HepG2 (cell line): ENCODE measurements at regions not wholly inside any gene's neighbourhood (a gene's known extent, or its start where the extent isn't known, plus 50 kb on each side); places are given as distances from the start of the nearest gene placed in this dataset.

ENCODE experiments used
- ARID5B ChIP-seq: IDR thresholded peaks from 2 replicates; pipeline ENCODE4 v1.4.0; 2020; ENCODE audit warnings: mild to moderate bottlenecking, missing genetic modification reagents
- CBX2 ChIP-seq, 2 experiments: fragments of 200-600 bp in 1 of 2; sonication (generic); formaldehyde crosslinking in 1 of 2; IDR thresholded peaks; 2 replicates each; pipeline versions ENCODE4 v1.7.0 to v1.8.1; 2018 to 2022; ENCODE audit warnings: low read depth in 2 of 2, low read length in 1 of 2, mild to moderate bottlenecking in 1 of 2, missing genetic modification reagents in 1 of 2
- EP300 ChIP-seq, 3 experiments: sonication (generic) in 1 of 3; formaldehyde crosslinking in 1 of 3; IDR thresholded peaks; 2 replicates each; pipeline versions ENCODE4 v1.5.1 to v1.6.1; 2011 to 2020; ENCODE audit warnings: low read depth in 2 of 3, low read length in 2 of 3, borderline replicate concordance in 1 of 3, improper control_type of control experiment in 1 of 3, mild to moderate bottlenecking in 1 of 3, missing genetic modification reagents in 1 of 3, moderate library complexity in 1 of 3
- GATAD2A ChIP-seq: IDR thresholded peaks from 2 replicates; pipeline ENCODE4 v1.6.1; 2016
- GFI1 ChIP-seq: sonication (generic); formaldehyde crosslinking; IDR thresholded peaks from 2 replicates; pipeline ENCODE4 v1.5.0; 2020; ENCODE audit warnings: missing genetic modification reagents, mild to moderate bottlenecking, borderline replicate concordance
- KDM6A ChIP-seq: IDR thresholded peaks from 2 replicates; pipeline ENCODE4 v1.6.1; 2016; ENCODE audit warnings: low read depth
- PBX3 ChIP-seq: sonication (generic); formaldehyde crosslinking; IDR thresholded peaks from 2 replicates; pipeline ENCODE4 v1.8.1; 2023; ENCODE audit warnings: missing genetic modification reagents, inconsistent platforms, borderline replicate concordance
- PPARG ChIP-seq: conservative IDR thresholded peaks from 2 replicates; pipeline ENCODE4 v1.6.1; 2016; ENCODE audit warnings: missing biosample characterization, missing genetic modification reagents
- RBM22 ChIP-seq: fragments of 200-400 bp; formaldehyde crosslinking; optimal IDR thresholded peaks from 2 replicates; pipeline ENCODE3; 2017; ENCODE audit warnings: mild to moderate bottlenecking, low read length, moderate library complexity
- RXRA ChIP-seq: sonication (generic); formaldehyde crosslinking; IDR thresholded peaks from 2 replicates; pipeline ENCODE4 v1.5.1; 2020; ENCODE audit warnings: missing genetic modification reagents
- SETDB1 ChIP-seq: sonication (generic); formaldehyde crosslinking; IDR thresholded peaks from 2 replicates; pipeline ENCODE4 v1.5.1; 2020; ENCODE audit warnings: missing genetic modification reagents, mild to moderate bottlenecking, borderline replicate concordance
- ZFP36 ChIP-seq: fragments of 150-350 bp; IDR thresholded peaks from 2 replicates; pipeline ENCODE4 v1.6.1; 2018; ENCODE audit warnings: borderline replicate concordance, low read length, low read depth; ENCODE audit not compliant: partially characterized antibody
- ZNF343 ChIP-seq: sonication (generic); formaldehyde crosslinking; IDR thresholded peaks from 2 replicates; pipeline ENCODE4 v1.4.0; 2020; ENCODE audit warnings: mild to moderate bottlenecking, missing genetic modification reagents
- ZNF563 ChIP-seq: sonication (generic); formaldehyde crosslinking; IDR thresholded peaks from 2 replicates; pipeline ENCODE4 v1.8.0; 2022; ENCODE audit warnings: mild to moderate bottlenecking, moderate library complexity, missing genetic modification reagents
- ZNF850 ChIP-seq: sonication (generic); formaldehyde crosslinking; conservative IDR thresholded peaks from 2 replicates; pipeline ENCODE4 v1.9.0; 2021; ENCODE audit warnings: mild to moderate bottlenecking, missing genetic modification reagents
- ZSCAN5A ChIP-seq: sonication (generic); formaldehyde crosslinking; IDR thresholded peaks from 2 replicates; pipeline ENCODE4 v1.8.0; 2022; ENCODE audit warnings: mild to moderate bottlenecking, missing genetic modification reagents, borderline replicate concordance
- TF ChIP-seq, protein P1 (sequence below): sonication (generic); formaldehyde crosslinking; IDR thresholded peaks from 2 replicates; pipeline ENCODE4 v1.9.0; 2021; ENCODE audit warnings: missing genetic modification reagents, borderline replicate concordance

DNA sequence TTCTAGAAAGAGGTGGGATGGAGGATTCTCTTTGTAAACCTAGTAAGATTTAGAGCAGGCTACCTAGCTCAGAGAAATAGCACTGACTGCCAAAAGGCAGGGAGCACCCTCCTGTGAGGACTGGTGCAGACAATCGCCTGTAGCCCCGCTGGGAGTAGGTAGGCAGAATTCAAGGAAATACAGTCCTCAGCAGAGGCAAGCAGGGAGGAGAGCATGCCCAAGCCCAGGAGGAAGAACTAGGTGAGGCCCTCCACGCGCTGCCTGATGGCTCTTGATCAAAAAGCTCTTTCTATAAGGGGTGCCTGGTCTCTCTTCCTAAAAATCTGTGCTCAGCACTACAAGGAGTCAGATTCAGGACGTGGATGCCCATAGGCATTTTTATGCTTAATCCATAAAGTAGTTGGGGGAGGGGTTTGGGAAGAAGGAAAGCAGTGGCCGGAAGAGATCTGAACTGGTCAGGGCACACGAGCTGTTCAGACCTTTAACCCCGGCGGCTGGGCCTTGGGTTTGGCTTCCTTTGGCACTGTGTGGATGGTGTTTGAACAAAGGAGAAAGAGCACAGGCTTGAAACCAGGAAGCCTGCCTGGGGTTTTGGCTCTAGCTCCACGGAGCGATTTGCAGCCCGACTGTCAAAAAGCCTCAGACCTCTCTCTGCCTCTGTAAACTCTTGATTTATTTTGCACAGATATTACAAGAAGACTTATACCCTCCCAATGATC is 320.6 kb downstream of the FOXO1 start (continued):
- TF ChIP-seq PBX3 (no peak), ZNF563 (CRISPR knock-in tag) (0 out of 2 replicates have a peak, but pooled peaks have one; percentile 31), RXRA (CRISPR knock-in tag) (0 out of 2 replicates have a peak, but pooled peaks have one; percentile 38), PPARG (CRISPR knock-in tag) (0 out of 2 replicates have a peak, but pooled peaks have one; percentile 39), ARID5B (peak; percentile 69), ZSCAN5A (CRISPR knock-in tag) (no peak), ZNF343 (CRISPR knock-in tag) (peak; percentile 75; the same call in 1 of the 2 replicates), GFI1 (CRISPR knock-in tag) (peak; percentile 66; the same call in 1 of the 2 replicates), ZNF850 (CRISPR knock-in tag) (no peak), KDM6A (CRISPR knock-in tag) (peak; percentile 22; the same call in 1 of the 2 replicates), EP300 (IDR thresholded peaks at IDR 0.05; ENCODE audit: low read depth in 2 of 2, low read length in 2 of 2) (peak in 1 of 2 experiments; percentile 36; a peak in 1 of 4 replicates), EP300 (CRISPR knock-in tag; IDR thresholded peaks at IDR 0.05; ENCODE audit: borderline replicate concordance) (no peak), GATAD2A (CRISPR knock-in tag) (peak; percentile 61), RBM22 (no peak), ZFP36 (no peak), CBX2 (IDR thresholded peaks at IDR 0.05; ENCODE audit: low read depth, low read length) (no peak), CBX2 (CRISPR knock-in tag; IDR thresholded peaks at IDR 0.05; ENCODE audit: low read depth) (no peak), SETDB1 (CRISPR knock-in tag) (no peak)
- TF ChIP-seq, protein P1, sequence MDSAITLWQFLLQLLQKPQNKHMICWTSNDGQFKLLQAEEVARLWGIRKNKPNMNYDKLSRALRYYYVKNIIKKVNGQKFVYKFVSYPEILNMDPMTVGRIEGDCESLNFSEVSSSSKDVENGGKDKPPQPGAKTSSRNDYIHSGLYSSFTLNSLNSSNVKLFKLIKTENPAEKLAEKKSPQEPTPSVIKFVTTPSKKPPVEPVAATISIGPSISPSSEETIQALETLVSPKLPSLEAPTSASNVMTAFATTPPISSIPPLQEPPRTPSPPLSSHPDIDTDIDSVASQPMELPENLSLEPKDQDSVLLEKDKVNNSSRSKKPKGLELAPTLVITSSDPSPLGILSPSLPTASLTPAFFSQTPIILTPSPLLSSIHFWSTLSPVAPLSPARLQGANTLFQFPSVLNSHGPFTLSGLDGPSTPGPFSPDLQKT, result no peak
